HEK293T (cell line): ENCODE measurements at regions not wholly inside any gene's neighbourhood (a gene's known extent, or its start where the extent isn't known, plus 50 kb on each side); places are given as distances from the start of the nearest gene placed in this dataset.

Source experiments
- ARNT ChIP-seq: fragments of 450-650 bp; IDR thresholded peaks from 2 replicates; pipeline ENCODE4 v1.6.1; 2017; ENCODE audit warnings: mild to moderate bottlenecking
- BHLHE40 ChIP-seq: fragments of 450-650 bp; IDR thresholded peaks from 2 replicates; pipeline ENCODE4 v1.6.1; 2016; ENCODE audit warnings: mild to moderate bottlenecking, moderate library complexity, borderline replicate concordance
- FOXK2 ChIP-seq: fragments of 450-650 bp; IDR thresholded peaks from 2 replicates; pipeline ENCODE4 v1.6.1; 2016; ENCODE audit warnings: mild to moderate bottlenecking
- FOXM1 ChIP-seq: fragments of 450-650 bp; IDR thresholded peaks from 2 replicates; pipeline ENCODE4 v1.6.1; 2017; ENCODE audit warnings: mild to moderate bottlenecking, borderline replicate concordance
- HDGF ChIP-seq: fragments of 450-650 bp; IDR thresholded peaks from 2 replicates; pipeline ENCODE4 v1.6.1; 2017; ENCODE audit warnings: antibody characterized with exemption, borderline replicate concordance
- L3MBTL2 ChIP-seq: fragments of 450-650 bp; conservative IDR thresholded peaks from 2 replicates; pipeline ENCODE4 v1.6.1; 2016; ENCODE audit warnings: mild to moderate bottlenecking
- SP1 ChIP-seq: fragments of 450-650 bp; IDR thresholded peaks from 2 replicates; pipeline ENCODE4 v1.6.1; 2017
- SUZ12 ChIP-seq: fragments of 450-650 bp; IDR thresholded peaks from 2 replicates; pipeline ENCODE4 v1.6.1; 2016; ENCODE audit warnings: mild to moderate bottlenecking
- TF ChIP-seq, protein P1 (sequence below): fragments of 450-650 bp; IDR thresholded peaks from 2 replicates; pipeline ENCODE4 v1.6.1; 2016

DNA sequence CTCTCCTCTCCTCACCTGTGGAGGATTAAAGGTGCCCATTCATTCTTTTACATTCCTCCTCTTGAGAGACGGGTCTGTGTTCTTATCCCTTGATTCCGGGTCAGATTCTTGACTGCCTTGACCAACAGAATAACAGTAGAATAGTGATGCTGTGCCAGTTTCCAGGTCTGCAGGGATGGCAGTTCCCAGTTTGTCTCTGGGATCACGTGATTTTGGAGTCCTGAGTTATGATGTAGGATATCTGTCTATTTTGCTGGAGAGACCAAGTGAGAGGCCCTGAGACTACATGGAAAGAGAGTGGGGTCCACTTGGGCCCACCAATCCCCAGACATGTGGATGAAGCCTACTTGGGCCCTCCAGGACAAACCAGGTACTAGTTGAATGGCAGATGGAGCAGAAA lies 142.8 kb downstream of the TTC8 start:
- no peak for TF ChIP-seq SUZ12
- TF ChIP-seq HDGF = no peak
- TF ChIP-seq L3MBTL2 = no peak
- TF ChIP-seq ARNT = no peak
- no peak for TF ChIP-seq SP1
- TF ChIP-seq BHLHE40 = no peak
- TF ChIP-seq FOXK2 = no peak
- TF ChIP-seq, protein P1, sequence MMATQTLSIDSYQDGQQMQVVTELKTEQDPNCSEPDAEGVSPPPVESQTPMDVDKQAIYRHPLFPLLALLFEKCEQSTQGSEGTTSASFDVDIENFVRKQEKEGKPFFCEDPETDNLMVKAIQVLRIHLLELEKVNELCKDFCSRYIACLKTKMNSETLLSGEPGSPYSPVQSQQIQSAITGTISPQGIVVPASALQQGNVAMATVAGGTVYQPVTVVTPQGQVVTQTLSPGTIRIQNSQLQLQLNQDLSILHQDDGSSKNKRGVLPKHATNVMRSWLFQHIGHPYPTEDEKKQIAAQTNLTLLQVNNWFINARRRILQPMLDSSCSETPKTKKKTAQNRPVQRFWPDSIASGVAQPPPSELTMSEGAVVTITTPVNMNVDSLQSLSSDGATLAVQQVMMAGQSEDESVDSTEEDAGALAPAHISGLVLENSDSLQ = no peak
- TF ChIP-seq FOXM1 = no peak
